Spleen (tissue), 11 donors: ENCODE measurements at regions not wholly inside any gene's neighbourhood (a gene's known extent, or its start where the extent isn't known, plus 50 kb on each side); places are given as distances from the start of the nearest gene placed in this dataset.
"Not testable (repeated sequence)": the region's sequence is repeated elsewhere in the genome, so short reads cannot be mapped to it uniquely, and the experiment has no call there.

Experiments used
- DNase-seq: peaks from one replicate; pipeline ENCODE4 v3.0.0-alpha.2; 2020
- H3K27ac ChIP-seq, 8 donors: fragments of 200-600 bp; sonication (generic) in 7 of 8; 1 replicate in 4 of 8; 2 replicates in 4 of 8; pipeline versions ENCODE4 v1.5.0 to v1.8.0; 2016 to 2021; ENCODE audit warnings: inconsistent platforms in 4 of 8, mild to moderate bottlenecking in 4 of 8, moderate library complexity in 1 of 8
- H3K27me3 ChIP-seq, 7 donors: fragments of 200-600 bp; sonication (generic) in 6 of 7; replicated peaks in 1 of 7; 1 replicate in 4 of 7; 2 replicates in 3 of 7; pipeline versions ENCODE4 v1.5.0 to v1.8.0; 2016 to 2021; ENCODE audit warnings: inconsistent platforms in 3 of 7, mild to moderate bottlenecking in 1 of 7
- H3K36me3 ChIP-seq, 6 donors: fragments of 200-600 bp; sonication (generic) in 5 of 6; 1 replicate in 4 of 6; 2 replicates in 2 of 6; pipeline versions ENCODE4 v1.5.0 to v1.8.0; 2016 to 2021; ENCODE audit warnings: inconsistent platforms in 2 of 6
- H3K4me1 ChIP-seq, 6 donors: fragments of 200-600 bp; sonication (generic) in 5 of 6; 1 replicate in 3 of 6; 2 replicates in 3 of 6; pipeline versions ENCODE4 v1.5.0 to v1.8.0; 2016 to 2021; ENCODE audit warnings: inconsistent platforms in 3 of 6
- H3K4me3 ChIP-seq, 8 donors: fragments of 200-600 bp; sonication (generic) in 7 of 8; 1 replicate in 4 of 8; 2 replicates in 4 of 8; pipeline versions ENCODE4 v1.5.0 to v1.8.0; 2016 to 2021; ENCODE audit warnings: inconsistent platforms in 4 of 8, mild to moderate bottlenecking in 4 of 8, moderate library complexity in 2 of 8
- H3K9me3 ChIP-seq, 8 donors: fragments of 200-600 bp; sonication (generic) in 7 of 8; 1 replicate in 4 of 8; 2 replicates in 4 of 8; pipeline versions ENCODE4 v1.5.0 to v1.8.0; 2016 to 2021; ENCODE audit warnings: inconsistent platforms in 4 of 8
- CTCF ChIP-seq, 11 experiments: fragments of 200-600 bp in 7 of 11; fragments of 450-650 bp in 4 of 11; sonication (generic) in 4 of 11; IDR thresholded peaks in 8 of 11; conservative IDR thresholded peaks in 3 of 11; 1 replicate in 7 of 11; 2 replicates in 4 of 11; pipeline versions ENCODE4 v1.4.0 to v1.8.0; 2016 to 2021; ENCODE audit warnings: antibody characterized with exemption in 11 of 11, inconsistent platforms in 4 of 11, mild to moderate bottlenecking in 1 of 11
- POLR2A ChIP-seq, 3 donors: fragments of 450-650 bp; IDR thresholded peaks; one replicate each; pipeline ENCODE4 v1.5.1; 2017; ENCODE audit warnings: antibody characterized with exemption in 3 of 3, mild to moderate bottlenecking in 1 of 3
- POLR2AphosphoS5 ChIP-seq, 3 donors: sonication (generic); formaldehyde crosslinking; IDR thresholded peaks; one replicate each; pipeline ENCODE4 v1.5.1; 2017; ENCODE audit warnings: antibody characterized with exemption in 3 of 3
- WGBS, 5 donors: extraction: QIAGEN DNeasy Blood & Tissue Kit in 3 of 5; methylation state at CpG; one replicate each; pipeline versions ENCODE4 v1.1.5 to v1.1.7; 2013 to 2018; 5-methylcytosine and 5-hydroxymethylcytosine counted together
- intact Hi-C: fragments of 100-400 bp; cut with DNase I; formaldehyde crosslinking; loops from one replicate; pipeline ENCODE4 v1.15.0; 2023; ENCODE audit warnings: low total_unique reads
- donor health status: healthy with polysubstance abuse.
- donor health status: DM: no; HTN: no; CAD: no; lungs with moderate emphysema.
- donor health status: DM: no; HTN: no; CAD: no.
- donor health status: Bipolar disorder and iron deficiency.
- donor health status: healthy.
- donor health status: DM: no; HTN: no; CAD: no.
- donor health status: DM: yes; HTN: yes; CAD: no.

- H3K27me3 ChIP-seq = no peaks in the 10 kb centered on the region
- no peak overlapping the region for H3K27ac ChIP-seq
- DNase-seq = no peak
- peaks cover 0 to 36% (median 3%) of the 10 kb centered on the region in 8 donors for H3K9me3 ChIP-seq
- H3K4me1 ChIP-seq = no peaks in the 10 kb centered on the region
- intact Hi-C loops = no loop called here
- H3K4me3 ChIP-seq = no peak overlapping the region
- no peaks in the 10 kb centered on the region for H3K36me3 ChIP-seq
- WGBS, 5 donors = 50 to 72% (median 61%) methylated on average over 3 of the region's 3 CpGs
- TF ChIP-seq POLR2A (IDR thresholded peaks at IDR 0.05) (no peak), CTCF (IDR thresholded peaks at IDR 0.05 in 8 of 11, conservative IDR thresholded peaks at IDR 0.05 in 3 of 11) (no peak), POLR2AphosphoS5 (IDR thresholded peaks at IDR 0.05) (no peak)
These were observed 374.9 kb downstream of the TLE1 start for GRCh38 chr9:81314490-81314889.

GRCh38 chr9:81313877-81314276, 375.5 kb downstream of the TLE1 start:
- TF ChIP-seq POLR2A (IDR thresholded peaks at IDR 0.05) (no peak), CTCF (IDR thresholded peaks at IDR 0.05 in 8 of 11, conservative IDR thresholded peaks at IDR 0.05 in 3 of 11) (no peak), POLR2AphosphoS5 (IDR thresholded peaks at IDR 0.05) (no peak)
- no peak overlapping the region for H3K4me3 ChIP-seq

GRCh38 chr9:81312346-81312745, 377.0 kb downstream of the TLE1 start:
- H3K27ac ChIP-seq = no peak overlapping the region
- no peaks in the 10 kb centered on the region for H3K27me3 ChIP-seq
- no peaks in the 10 kb centered on the region for H3K4me1 ChIP-seq
- DNase-seq = no peak
- intact Hi-C loops = no loop called here
- WGBS, 5 donors = 68 to 85% (median 77%) methylated on average over 3 of the region's 3 CpGs
- no peaks in the 10 kb centered on the region for H3K36me3 ChIP-seq
- no peak overlapping the region for H3K4me3 ChIP-seq
- TF ChIP-seq POLR2AphosphoS5 (IDR thresholded peaks at IDR 0.05) (no peak), POLR2A (IDR thresholded peaks at IDR 0.05) (no peak), CTCF (IDR thresholded peaks at IDR 0.05 in 8 of 11, conservative IDR thresholded peaks at IDR 0.05 in 3 of 11) (no peak)
- H3K9me3 ChIP-seq = peaks cover 0 to 35% (median 3%) of the 10 kb centered on the region in 8 donors

More at GRCh38 chr9:81313877-81314276, 375.5 kb downstream of the TLE1 start:
- no peaks in the 10 kb centered on the region for H3K4me1 ChIP-seq
- WGBS, 5 donors = 90 to 98% (median 93%) methylated on average over 2 of the region's 2 CpGs
- no peaks in the 10 kb centered on the region for H3K36me3 ChIP-seq
- H3K27ac ChIP-seq = no peak overlapping the region
- intact Hi-C loops = no loop called here
- H3K9me3 ChIP-seq = peaks cover 0 to 32% (median 3%) of the 10 kb centered on the region in 8 donors
- no peaks in the 10 kb centered on the region for H3K27me3 ChIP-seq
- DNase-seq = no peak

GRCh38 chr9:81308404-81308803, 380.9 kb downstream of the TLE1 start:
- 82 to 94% (median 88%) methylated on average over 4 of the region's 4 CpGs for WGBS, 5 donors
- no peak for DNase-seq
- Histone ChIP-seq H3K9me3 (peaks cover 0 to 14% (median 0%) of the 10 kb centered on the region in 8 donors), H3K27ac (no peak overlapping the region), H3K4me1 (no peaks in the 10 kb centered on the region), H3K27me3 (no peaks in the 10 kb centered on the region), H3K4me3 (no peak overlapping the region), H3K36me3 (no peaks in the 10 kb centered on the region)
- TF ChIP-seq POLR2A (IDR thresholded peaks at IDR 0.05) (no peak), POLR2AphosphoS5 (IDR thresholded peaks at IDR 0.05) (no peak), CTCF (IDR thresholded peaks at IDR 0.05 in 8 of 11, conservative IDR thresholded peaks at IDR 0.05 in 3 of 11) (no peak)
- intact Hi-C loops = no loop called here

GRCh38 chr9:81307791-81308190, 381.6 kb downstream of the TLE1 start:
- H3K4me1 ChIP-seq, H3K27me3 ChIP-seq, H3K36me3 ChIP-seq, DNase-seq, H3K4me3 ChIP-seq, H3K27ac ChIP-seq, intact Hi-C loops: not testable (repeated sequence)
- H3K9me3 ChIP-seq = peaks cover 0 to 14% (median 0%) of the 10 kb centered on the region in 8 donors
- 85 to 90% (median 89%) methylated on average over 5 of the region's 5 CpGs for WGBS, 5 donors
